ENCODE measurements at regions not wholly inside any gene's neighbourhood (a gene's known extent, or its start where the extent isn't known, plus 50 kb on each side); places are given as distances from the start of the nearest gene placed in this dataset.
"Not testable (repeated sequence)": the region's sequence is repeated elsewhere in the genome, so short reads cannot be mapped to it uniquely, and the experiment has no call there.

- TF ChIP-seq CTCF (tag by site-specific recombination; IDR thresholded peaks at IDR 0.05); TCF7L2 (IDR thresholded peaks at IDR 0.05; ENCODE audit: borderline replicate concordance, low read depth, low read length); TRIM28 (IDR thresholded peaks at IDR 0.05; ENCODE audit: borderline replicate concordance, low read length); ZBTB1 (tag by site-specific recombination; IDR thresholded peaks at IDR 0.05); ZNF585B (tag by site-specific recombination; IDR thresholded peaks at IDR 0.05); ZNF274 (IDR thresholded peaks at IDR 0.05; ENCODE audit: low read length); ZNF274 (tag by site-specific recombination; IDR thresholded peaks at IDR 0.05; ENCODE audit: borderline replicate concordance); ZSCAN16 (tag by site-specific recombination; IDR thresholded peaks at IDR 0.05); PRDM1 (tag by site-specific recombination; IDR thresholded peaks at IDR 0.05); SP7 (tag by site-specific recombination; IDR thresholded peaks at IDR 0.05): not testable (repeated sequence)
Observed at GRCh38 chr17:26882097-26882761, 411.7 kb upstream of the WSB1 start.
